ENCODE measurements at regions not wholly inside any gene's neighbourhood (a gene's known extent, or its start where the extent isn't known, plus 50 kb on each side); places are given as distances from the start of the nearest gene placed in this dataset.

GRCh38 chr14:89630101-89630829 is 213.2 kb upstream of the FOXN3 start:
- peak in 1 of 2 donors; percentile 27 for DNase-seq (ENCODE audit: low read depth in 2 of 2)
- no peak overlapping the region for H3K4me3 ChIP-seq (replicated peaks in 1 of 2; ENCODE audit: low read depth in 2 of 2, low read length in 2 of 2)
- TF ChIP-seq, protein P1, sequence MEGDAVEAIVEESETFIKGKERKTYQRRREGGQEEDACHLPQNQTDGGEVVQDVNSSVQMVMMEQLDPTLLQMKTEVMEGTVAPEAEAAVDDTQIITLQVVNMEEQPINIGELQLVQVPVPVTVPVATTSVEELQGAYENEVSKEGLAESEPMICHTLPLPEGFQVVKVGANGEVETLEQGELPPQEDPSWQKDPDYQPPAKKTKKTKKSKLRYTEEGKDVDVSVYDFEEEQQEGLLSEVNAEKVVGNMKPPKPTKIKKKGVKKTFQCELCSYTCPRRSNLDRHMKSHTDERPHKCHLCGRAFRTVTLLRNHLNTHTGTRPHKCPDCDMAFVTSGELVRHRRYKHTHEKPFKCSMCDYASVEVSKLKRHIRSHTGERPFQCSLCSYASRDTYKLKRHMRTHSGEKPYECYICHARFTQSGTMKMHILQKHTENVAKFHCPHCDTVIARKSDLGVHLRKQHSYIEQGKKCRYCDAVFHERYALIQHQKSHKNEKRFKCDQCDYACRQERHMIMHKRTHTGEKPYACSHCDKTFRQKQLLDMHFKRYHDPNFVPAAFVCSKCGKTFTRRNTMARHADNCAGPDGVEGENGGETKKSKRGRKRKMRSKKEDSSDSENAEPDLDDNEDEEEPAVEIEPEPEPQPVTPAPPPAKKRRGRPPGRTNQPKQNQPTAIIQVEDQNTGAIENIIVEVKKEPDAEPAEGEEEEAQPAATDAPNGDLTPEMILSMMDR (IDR thresholded peaks at IDR 0.05; ENCODE audit: low read depth, low read length), result no peak

GRCh38 chr14:89629383-89629782 is 212.3 kb upstream of the FOXN3 start:
- H3K4me3 ChIP-seq (replicated peaks in 1 of 2; ENCODE audit: low read depth in 2 of 2, low read length in 2 of 2), result no peak overlapping the region
- TF ChIP-seq, protein P1 (IDR thresholded peaks at IDR 0.05; ENCODE audit: low read depth, low read length), result no peak
- DNase-seq (ENCODE audit: low read depth in 2 of 2), result no peak

GRCh38 chr14:89628521-89628920 is 211.5 kb upstream of the FOXN3 start:
- H3K4me3 ChIP-seq (replicated peaks in 1 of 2; ENCODE audit: low read depth in 2 of 2, low read length in 2 of 2), result no peak overlapping the region
- DNase-seq (ENCODE audit: low read depth in 2 of 2), result no peak
- TF ChIP-seq, protein P1 (IDR thresholded peaks at IDR 0.05; ENCODE audit: low read depth, low read length), result no peak

GRCh38 chr14:89626233-89626806 is 209.3 kb upstream of the FOXN3 start:
- H3K4me3 ChIP-seq (replicated peaks in 1 of 2; ENCODE audit: low read depth in 2 of 2, low read length in 2 of 2), result no peak overlapping the region
- TF ChIP-seq, protein P1 (IDR thresholded peaks at IDR 0.05; ENCODE audit: low read depth, low read length), result no peak
- no peak for DNase-seq (ENCODE audit: low read depth in 2 of 2)

DNA sequence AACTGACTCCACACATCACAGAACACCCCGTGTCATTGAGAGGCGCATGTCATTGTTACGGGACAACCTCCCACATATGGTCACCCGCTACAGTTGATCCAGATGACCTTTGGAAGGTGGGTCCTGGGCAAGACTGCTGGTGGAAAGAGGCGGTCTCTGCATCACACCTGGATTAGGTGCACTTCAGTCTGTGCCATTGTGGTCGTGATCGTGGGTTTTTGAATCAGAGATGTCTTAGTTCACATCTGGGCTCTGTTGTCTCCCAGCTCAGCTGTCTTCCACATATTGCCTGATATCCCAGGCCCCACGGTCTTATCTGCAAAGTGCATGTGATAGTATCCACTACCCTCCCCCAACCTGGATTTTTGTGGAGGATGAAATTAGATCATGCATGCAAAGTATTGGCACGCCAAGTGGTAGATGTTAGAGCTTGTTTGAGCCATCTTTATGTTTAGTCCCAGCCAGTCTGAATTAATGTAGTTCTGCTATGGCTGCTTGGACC is 208.7 kb upstream of the FOXN3 start:
- DNase-seq (ENCODE audit: low read depth in 2 of 2), result no peak
- TF ChIP-seq, protein P1 (IDR thresholded peaks at IDR 0.05; ENCODE audit: low read depth, low read length), result no peak
- no peak overlapping the region for H3K4me3 ChIP-seq (replicated peaks in 1 of 2; ENCODE audit: low read depth in 2 of 2, low read length in 2 of 2)

DNA sequence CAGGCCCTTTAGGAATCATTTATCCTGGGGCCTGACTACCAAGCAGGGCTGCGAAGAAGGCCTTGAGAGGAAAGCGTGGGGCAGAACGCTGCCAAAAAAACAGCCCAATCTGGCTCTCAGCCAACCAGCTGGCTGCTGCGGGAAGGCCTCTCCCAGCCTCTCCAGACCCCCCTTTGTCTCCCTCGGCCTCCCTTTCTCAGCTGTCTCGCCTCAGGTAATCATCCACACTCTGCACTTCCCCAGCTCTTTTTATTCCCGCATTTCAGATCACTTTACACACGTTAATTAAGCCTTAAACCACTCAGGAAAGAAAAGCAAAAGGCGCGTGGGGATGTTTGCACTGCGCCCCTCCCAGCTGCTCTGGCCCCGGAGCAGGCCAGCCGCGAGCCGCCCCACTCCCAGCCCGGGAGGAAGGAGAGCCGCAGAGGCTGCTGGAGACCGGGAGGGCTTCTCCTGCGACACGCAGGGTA is 208.2 kb upstream of the FOXN3 start:
- DNase-seq (ENCODE audit: low read depth in 2 of 2), result peak; percentile 15 to 65
- TF ChIP-seq, protein P1 (IDR thresholded peaks at IDR 0.05; ENCODE audit: low read depth, low read length), result no peak
- no peak overlapping the region for H3K4me3 ChIP-seq (replicated peaks in 1 of 2; ENCODE audit: low read depth in 2 of 2, low read length in 2 of 2)

Data from cardiac fibroblast (primary cell).